HL-60 (cell line): ENCODE measurements at regions not wholly inside any gene's neighbourhood (a gene's known extent, or its start where the extent isn't known, plus 50 kb on each side); places are given as distances from the start of the nearest gene placed in this dataset.

Source experiments
- DNase-seq, 2 experiments: peaks; one replicate each; pipeline ENCODE4 v3.0.0-alpha.2; 2010 to 2020; ENCODE audit warnings: low read depth in 1 of 2, low spot score in 1 of 2
- H3K27ac ChIP-seq: fragments of 250-450 bp; sonication (Bioruptor Pico); replicated peaks from 2 replicates; pipeline ENCODE4 v1.5.1; 2020; ENCODE audit warnings: mild to moderate bottlenecking, moderate library complexity
- H3K27me3 ChIP-seq: fragments of 250-450 bp; sonication (Bioruptor Pico); 2 replicates; pipeline ENCODE4 v1.5.1; 2021; ENCODE audit warnings: mild to moderate bottlenecking, moderate library complexity; ENCODE audit not compliant: insufficient read depth, poor library complexity, severe bottlenecking
- H3K4me3 ChIP-seq: replicated peaks from 2 replicates; pipeline ENCODE4 v1.5.1; 2011; ENCODE audit warnings: mild to moderate bottlenecking, control low read depth, low read length; ENCODE audit not compliant: insufficient read depth
- CTCF ChIP-seq: IDR thresholded peaks from one replicate; pipeline ENCODE4 v1.5.1; 2011; ENCODE audit warnings: low read length, control low read depth, inconsistent platforms; ENCODE audit not compliant: insufficient read depth
- GABPA ChIP-seq: IDR thresholded peaks from 2 replicates; pipeline ENCODE4 v1.6.1; 2012; ENCODE audit warnings: low read depth
- POLR2AphosphoS5 ChIP-seq: IDR thresholded peaks from 2 replicates; pipeline ENCODE4 v1.6.1; 2012; ENCODE audit warnings: low read depth
- SPI1 ChIP-seq: IDR thresholded peaks from 2 replicates; pipeline ENCODE4 v1.6.1; 2012; ENCODE audit warnings: low read depth, mild to moderate bottlenecking, borderline replicate concordance
- TF ChIP-seq, protein P1 (sequence below): IDR thresholded peaks from 2 replicates; pipeline ENCODE4 v1.6.1; 2012; ENCODE audit warnings: low read depth; ENCODE audit not compliant: insufficient replicate concordance

DNA sequence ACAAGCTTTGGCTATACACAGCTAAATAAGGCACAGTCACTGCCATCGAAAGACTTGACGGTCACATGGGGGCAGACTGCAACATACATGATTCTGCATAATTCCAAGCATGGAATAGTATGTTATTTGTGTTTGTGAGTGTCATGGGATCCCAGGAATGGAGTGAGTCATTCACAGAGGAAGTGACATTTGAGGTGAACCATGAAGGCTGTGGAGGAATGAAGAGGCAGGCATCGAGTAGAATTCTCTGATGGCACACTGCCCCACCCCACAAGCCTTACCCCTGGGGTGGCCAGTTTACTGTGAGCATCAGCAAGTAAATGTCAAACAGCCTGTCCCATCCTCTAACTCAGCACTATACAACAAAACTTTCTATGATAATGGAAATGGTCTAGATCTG is 619.7 kb downstream of the MID1IP1 start:
- no peak for TF ChIP-seq POLR2AphosphoS5
- TF ChIP-seq, protein P1, sequence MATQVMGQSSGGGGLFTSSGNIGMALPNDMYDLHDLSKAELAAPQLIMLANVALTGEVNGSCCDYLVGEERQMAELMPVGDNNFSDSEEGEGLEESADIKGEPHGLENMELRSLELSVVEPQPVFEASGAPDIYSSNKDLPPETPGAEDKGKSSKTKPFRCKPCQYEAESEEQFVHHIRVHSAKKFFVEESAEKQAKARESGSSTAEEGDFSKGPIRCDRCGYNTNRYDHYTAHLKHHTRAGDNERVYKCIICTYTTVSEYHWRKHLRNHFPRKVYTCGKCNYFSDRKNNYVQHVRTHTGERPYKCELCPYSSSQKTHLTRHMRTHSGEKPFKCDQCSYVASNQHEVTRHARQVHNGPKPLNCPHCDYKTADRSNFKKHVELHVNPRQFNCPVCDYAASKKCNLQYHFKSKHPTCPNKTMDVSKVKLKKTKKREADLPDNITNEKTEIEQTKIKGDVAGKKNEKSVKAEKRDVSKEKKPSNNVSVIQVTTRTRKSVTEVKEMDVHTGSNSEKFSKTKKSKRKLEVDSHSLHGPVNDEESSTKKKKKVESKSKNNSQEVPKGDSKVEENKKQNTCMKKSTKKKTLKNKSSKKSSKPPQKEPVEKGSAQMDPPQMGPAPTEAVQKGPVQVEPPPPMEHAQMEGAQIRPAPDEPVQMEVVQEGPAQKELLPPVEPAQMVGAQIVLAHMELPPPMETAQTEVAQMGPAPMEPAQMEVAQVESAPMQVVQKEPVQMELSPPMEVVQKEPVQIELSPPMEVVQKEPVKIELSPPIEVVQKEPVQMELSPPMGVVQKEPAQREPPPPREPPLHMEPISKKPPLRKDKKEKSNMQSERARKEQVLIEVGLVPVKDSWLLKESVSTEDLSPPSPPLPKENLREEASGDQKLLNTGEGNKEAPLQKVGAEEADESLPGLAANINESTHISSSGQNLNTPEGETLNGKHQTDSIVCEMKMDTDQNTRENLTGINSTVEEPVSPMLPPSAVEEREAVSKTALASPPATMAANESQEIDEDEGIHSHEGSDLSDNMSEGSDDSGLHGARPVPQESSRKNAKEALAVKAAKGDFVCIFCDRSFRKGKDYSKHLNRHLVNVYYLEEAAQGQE, result no peak
- no peak for TF ChIP-seq GABPA
- no peak for TF ChIP-seq SPI1
- TF ChIP-seq CTCF, result no peak
- no peak for DNase-seq
- Histone ChIP-seq H3K4me3 (no peak overlapping the region), H3K27me3 (no peaks in the 10 kb centered on the region), H3K27ac (no peak overlapping the region)

DNA sequence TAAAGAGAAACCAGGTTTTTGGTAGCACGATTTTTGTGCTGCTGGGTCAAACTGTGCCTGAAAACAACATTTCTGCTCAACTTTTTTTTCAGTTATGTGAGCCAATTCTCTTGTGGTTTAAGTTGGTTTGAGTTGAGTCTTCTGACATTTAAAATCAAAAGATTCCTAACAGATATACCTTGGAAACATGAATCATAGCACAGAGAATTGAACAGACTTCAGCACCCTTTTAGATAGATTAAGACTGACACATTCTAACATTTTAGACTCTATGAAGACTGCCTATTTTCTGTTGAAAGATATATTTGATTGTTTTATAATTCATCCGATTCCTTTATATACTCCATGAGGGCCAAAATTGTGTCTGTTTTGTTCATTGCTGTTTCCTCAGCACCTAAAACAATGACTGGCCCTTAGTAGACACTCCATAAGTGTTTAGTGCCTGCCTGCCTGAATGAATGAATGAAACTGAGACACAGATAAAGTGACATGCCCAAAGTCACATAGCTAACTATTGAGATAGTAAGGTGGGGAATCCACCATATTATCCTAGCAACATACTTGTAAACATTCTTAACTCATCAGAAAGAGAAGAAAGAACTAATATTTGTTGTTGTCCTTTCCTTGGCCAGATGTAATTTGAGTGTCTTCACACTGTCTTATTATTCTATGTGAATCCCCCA is 624.0 kb downstream of the MID1IP1 start:
- no peak for TF ChIP-seq GABPA
- TF ChIP-seq, protein P1, result no peak
- no peak for TF ChIP-seq POLR2AphosphoS5
- no peak for TF ChIP-seq SPI1
- no peak for TF ChIP-seq CTCF
- Histone ChIP-seq H3K27ac (no peak overlapping the region), H3K4me3 (no peak overlapping the region), H3K27me3 (no peaks in the 10 kb centered on the region)
- no peak for DNase-seq

DNA sequence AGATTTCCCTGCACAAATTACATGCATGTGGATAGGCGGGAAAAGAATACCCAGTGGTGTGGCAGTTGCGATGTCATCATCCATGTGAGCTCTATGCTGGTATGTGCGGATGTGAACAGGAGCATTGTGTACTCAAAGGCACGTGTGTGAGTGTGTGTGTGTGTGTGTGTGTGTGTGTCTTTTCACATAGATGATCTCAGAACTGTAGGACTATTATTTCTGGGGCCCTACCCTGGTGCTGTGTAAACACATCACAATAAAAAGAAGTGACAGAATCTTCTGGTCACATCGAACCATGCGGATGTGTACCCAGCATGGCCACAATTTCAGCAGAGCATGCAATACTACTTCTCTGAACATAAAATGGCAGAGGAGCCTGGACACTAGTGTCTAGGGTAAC is 624.8 kb downstream of the MID1IP1 start:
- no peaks in the 10 kb centered on the region for H3K27me3 ChIP-seq
- DNase-seq, result no peak
- no peak overlapping the region for H3K27ac ChIP-seq
- TF ChIP-seq CTCF (no peak), SPI1 (no peak), GABPA (no peak), POLR2AphosphoS5 (no peak)
- TF ChIP-seq, protein P1, result no peak
- H3K4me3 ChIP-seq, result no peak overlapping the region
